Esophagus (tissue), 2 donors: ENCODE measurements at regions not wholly inside any gene's neighbourhood (a gene's known extent, or its start where the extent isn't known, plus 50 kb on each side); places are given as distances from the start of the nearest gene placed in this dataset.

Experiments
- H3K27ac ChIP-seq, 2 donors: one replicate each; pipeline ENCODE4 v1.5.1; 2013; ENCODE audit warnings: low read depth in 2 of 2, mild to moderate bottlenecking in 2 of 2, inconsistent platforms in 1 of 2, low read length in 1 of 2, moderate library complexity in 1 of 2
- H3K27me3 ChIP-seq, 2 donors: one replicate each; pipeline ENCODE4 v1.6.1; 2013; ENCODE audit warnings: low read length in 2 of 2, control low read depth in 1 of 2, mild to moderate bottlenecking in 1 of 2; ENCODE audit not compliant: insufficient read depth in 2 of 2, control insufficient read depth in 1 of 2
- H3K36me3 ChIP-seq, 2 donors: one replicate each; pipeline ENCODE4 v1.6.1; 2013; ENCODE audit warnings: low read length in 1 of 2; ENCODE audit not compliant: control insufficient read depth in 2 of 2, insufficient read depth in 2 of 2
- H3K4me1 ChIP-seq, 2 donors: one replicate each; pipeline ENCODE4 v1.6.1; 2013; ENCODE audit warnings: low read length in 1 of 2; ENCODE audit not compliant: control insufficient read depth in 2 of 2, insufficient read depth in 2 of 2
- H3K4me3 ChIP-seq, 2 donors: one replicate each; pipeline ENCODE4 v1.5.1; 2013; ENCODE audit warnings: low read length in 2 of 2, mild to moderate bottlenecking in 2 of 2, low read depth in 1 of 2, moderate library complexity in 1 of 2
- H3K9me3 ChIP-seq, 2 donors: one replicate each; pipeline ENCODE4 v1.6.1; 2013; ENCODE audit warnings: mild to moderate bottlenecking in 2 of 2, low read depth in 1 of 2, low read length in 1 of 2, moderate library complexity in 1 of 2; ENCODE audit not compliant: control insufficient read depth in 2 of 2, insufficient read depth in 1 of 2
- WGBS, 2 donors: extraction: QIAGEN DNeasy Blood & Tissue Kit; methylation state at CpG; one replicate each; pipeline ENCODE4 v1.1.7; 2013; 5-methylcytosine and 5-hydroxymethylcytosine counted together
- donor health status: healthy with polysubstance abuse.
- donor health status: Bipolar disorder and iron deficiency.

- 79 to 87% methylated on average over 2 of the region's 2 CpGs for WGBS, 2 donors
- Histone ChIP-seq H3K27me3 (peaks cover 0 to 3% of the 10 kb centered on the region in 2 donors), H3K27ac (no peak overlapping the region), H3K36me3 (no peaks in the 10 kb centered on the region), H3K9me3 (peaks cover 6% of the 10 kb centered on the region in 2 donors), H3K4me3 (no peak overlapping the region), H3K4me1 (no peaks in the 10 kb centered on the region)
Observed at GRCh38 chr2:234669001-234669400, 172.1 kb upstream of the ARL4C start.

GRCh38 chr2:234666911-234667310, 170.0 kb upstream of the ARL4C start:
- Histone ChIP-seq H3K27ac (no peak overlapping the region), H3K36me3 (no peaks in the 10 kb centered on the region), H3K9me3 (peaks cover 6 to 8% of the 10 kb centered on the region in 2 donors), H3K27me3 (peaks cover 0 to 3% of the 10 kb centered on the region in 2 donors), H3K4me1 (no peaks in the 10 kb centered on the region), H3K4me3 (no peak overlapping the region)
- WGBS, 2 donors = 95% methylated on average over 3 of the region's 3 CpGs

GRCh38 chr2:234665304-234665703, 168.4 kb upstream of the ARL4C start:
- Histone ChIP-seq H3K36me3 (no peaks in the 10 kb centered on the region), H3K9me3 (peaks cover 6 to 9% of the 10 kb centered on the region in 2 donors), H3K4me1 (no peaks in the 10 kb centered on the region), H3K27ac (no peak overlapping the region), H3K27me3 (peaks cover 0 to 3% of the 10 kb centered on the region in 2 donors), H3K4me3 (no peak overlapping the region)
- WGBS, 2 donors = 81 to 94% methylated on average over 1 of the region's 1 CpG

- Histone ChIP-seq H3K27ac (no peak overlapping the region), H3K27me3 (no peaks in the 10 kb centered on the region), H3K4me3 (no peak overlapping the region), H3K4me1 (no peaks in the 10 kb centered on the region), H3K9me3 (peaks cover 6 to 9% of the 10 kb centered on the region in 2 donors), H3K36me3 (no peaks in the 10 kb centered on the region)
- 33 to 69% methylated on average over 1 to 2 of the region's 2 CpGs for WGBS, 2 donors
Observed at GRCh38 chr2:234661849-234662248, 165.0 kb upstream of the ARL4C start.

GRCh38 chr2:234661175-234661574, 164.3 kb upstream of the ARL4C start:
- no peak overlapping the region for H3K4me3 ChIP-seq
- no peaks in the 10 kb centered on the region for H3K36me3 ChIP-seq
- no peak overlapping the region for H3K27ac ChIP-seq
- H3K4me1 ChIP-seq = no peaks in the 10 kb centered on the region
- 46 to 60% methylated on average over 3 of the region's 3 CpGs for WGBS, 2 donors
- H3K9me3 ChIP-seq = peaks cover 6 to 9% of the 10 kb centered on the region in 2 donors
- no peaks in the 10 kb centered on the region for H3K27me3 ChIP-seq

- no peaks in the 10 kb centered on the region for H3K4me1 ChIP-seq
- no peaks in the 10 kb centered on the region for H3K9me3 ChIP-seq
- H3K27ac ChIP-seq = no peak overlapping the region
- H3K27me3 ChIP-seq = no peaks in the 10 kb centered on the region
- WGBS, 2 donors = 84 to 88% methylated on average over 2 of the region's 2 CpGs
- no peak overlapping the region for H3K4me3 ChIP-seq
- no peaks in the 10 kb centered on the region for H3K36me3 ChIP-seq
Observed at GRCh38 chr2:234655706-234656105, 158.8 kb upstream of the ARL4C start.

- no peaks in the 10 kb centered on the region for H3K4me1 ChIP-seq
- no peaks in the 10 kb centered on the region for H3K36me3 ChIP-seq
- no peak overlapping the region for H3K27ac ChIP-seq
- no peaks in the 10 kb centered on the region for H3K9me3 ChIP-seq
- 78 to 82% methylated on average over 6 of the region's 6 CpGs for WGBS, 2 donors
- no peaks in the 10 kb centered on the region for H3K27me3 ChIP-seq
- H3K4me3 ChIP-seq = no peak overlapping the region
Observed at GRCh38 chr2:234650911-234651310, 154.0 kb upstream of the ARL4C start.

- H3K36me3 ChIP-seq = no peaks in the 10 kb centered on the region
- H3K27ac ChIP-seq = no peak overlapping the region
- no peaks in the 10 kb centered on the region for H3K4me1 ChIP-seq
- no peaks in the 10 kb centered on the region for H3K9me3 ChIP-seq
- H3K27me3 ChIP-seq = no peaks in the 10 kb centered on the region
- no peak overlapping the region for H3K4me3 ChIP-seq
Observed at GRCh38 chr2:234649951-234650350, 153.1 kb upstream of the ARL4C start.

GRCh38 chr2:234643407-234643806, 146.5 kb upstream of the ARL4C start:
- Histone ChIP-seq H3K36me3 (no peaks in the 10 kb centered on the region), H3K27me3 (no peaks in the 10 kb centered on the region), H3K4me1 (no peaks in the 10 kb centered on the region), H3K4me3 (no peak overlapping the region), H3K27ac (no peak overlapping the region), H3K9me3 (no peaks in the 10 kb centered on the region)
- WGBS, 2 donors = 57 to 65% methylated on average over 2 of the region's 2 CpGs

- H3K36me3 ChIP-seq = no peaks in the 10 kb centered on the region
- no peak overlapping the region for H3K4me3 ChIP-seq
- no peaks in the 10 kb centered on the region for H3K27me3 ChIP-seq
- H3K27ac ChIP-seq = no peak overlapping the region
- no peaks in the 10 kb centered on the region for H3K9me3 ChIP-seq
- 76 to 80% methylated on average over 2 of the region's 2 CpGs for WGBS, 2 donors
- no peaks in the 10 kb centered on the region for H3K4me1 ChIP-seq
Observed at GRCh38 chr2:234641086-234641485, 144.2 kb upstream of the ARL4C start.
